ENCODE measurements at regions not wholly inside any gene's neighbourhood (a gene's known extent, or its start where the extent isn't known, plus 50 kb on each side); places are given as distances from the start of the nearest gene placed in this dataset.

- TF ChIP-seq CTCF (conservative IDR thresholded peaks at IDR 0.05; ENCODE audit: low read depth, low read length): no peak
- TF ChIP-seq CEBPB (IDR thresholded peaks at IDR 0.05; ENCODE audit: low read depth, low read length): no peak
These were observed 304.7 kb downstream of the ADGRD1 start for GRCh38 chr12:131258398-131258797.

All from IMR-90 (cell line).